HPDE6-E6E7 (cell line): ENCODE measurements at regions not wholly inside any gene's neighbourhood (a gene's known extent, or its start where the extent isn't known, plus 50 kb on each side); places are given as distances from the start of the nearest gene placed in this dataset.

Experiments
- DNase-seq: peaks from one replicate; pipeline ENCODE4 v3.0.0; 2011; ENCODE audit warnings: missing footprints; ENCODE audit errors: extremely low spot score

DNA sequence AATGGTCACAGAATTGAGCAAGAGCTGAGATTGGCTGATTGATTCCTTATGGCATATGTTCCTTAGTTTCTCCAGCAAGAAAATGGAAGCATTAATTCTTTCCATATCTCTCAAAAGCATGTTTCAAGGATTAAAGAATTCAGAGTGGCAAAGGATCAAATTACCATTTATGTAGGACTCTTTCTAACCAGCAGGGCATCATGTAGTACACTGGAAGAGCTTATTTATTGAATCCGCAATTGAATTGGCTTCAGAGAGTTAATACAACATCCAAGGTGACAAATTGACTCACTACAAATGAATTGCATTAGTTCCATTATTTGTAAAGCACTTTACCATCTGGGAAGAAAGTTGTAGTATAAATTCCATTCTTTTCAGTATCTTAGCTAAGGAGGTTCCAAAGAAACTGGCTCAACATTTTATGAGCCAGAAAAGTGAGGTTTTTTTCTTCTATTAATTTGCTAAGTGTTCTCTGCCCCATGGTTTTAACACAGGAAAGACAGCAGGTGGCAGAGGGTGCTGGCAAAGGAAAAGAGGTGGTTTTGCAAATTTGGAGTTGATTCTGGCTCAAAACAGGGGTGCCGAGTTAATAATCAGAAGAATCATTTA lies 409.9 kb downstream of the MTX2 start:
- DNase-seq = no peak

- no peak for DNase-seq
Measured at GRCh38 chr2:176680916-176681516, 411.8 kb downstream of the MTX2 start.

- no peak for DNase-seq
Measured at GRCh38 chr2:176681584-176682115, 412.4 kb downstream of the MTX2 start.

DNA sequence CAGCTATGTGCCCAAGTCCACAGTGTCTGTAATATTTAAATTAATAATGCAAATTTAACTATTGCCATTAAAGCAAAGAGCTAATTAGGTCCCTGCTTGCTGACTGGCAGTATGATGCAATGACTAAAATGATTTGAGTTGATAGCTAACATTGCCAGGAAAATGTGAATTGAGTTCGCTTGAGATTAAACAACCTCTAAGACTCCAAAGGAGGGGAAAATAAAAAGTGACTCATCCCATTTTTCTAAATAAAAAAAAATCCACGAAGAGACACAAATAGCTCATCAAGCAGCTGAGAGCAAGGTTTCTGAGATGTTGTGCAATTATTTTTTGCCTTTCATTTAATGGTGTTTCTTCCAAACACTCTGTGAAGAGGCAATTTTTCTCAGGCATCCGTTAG lies 413.0 kb downstream of the MTX2 start:
- DNase-seq = no peak

DNA sequence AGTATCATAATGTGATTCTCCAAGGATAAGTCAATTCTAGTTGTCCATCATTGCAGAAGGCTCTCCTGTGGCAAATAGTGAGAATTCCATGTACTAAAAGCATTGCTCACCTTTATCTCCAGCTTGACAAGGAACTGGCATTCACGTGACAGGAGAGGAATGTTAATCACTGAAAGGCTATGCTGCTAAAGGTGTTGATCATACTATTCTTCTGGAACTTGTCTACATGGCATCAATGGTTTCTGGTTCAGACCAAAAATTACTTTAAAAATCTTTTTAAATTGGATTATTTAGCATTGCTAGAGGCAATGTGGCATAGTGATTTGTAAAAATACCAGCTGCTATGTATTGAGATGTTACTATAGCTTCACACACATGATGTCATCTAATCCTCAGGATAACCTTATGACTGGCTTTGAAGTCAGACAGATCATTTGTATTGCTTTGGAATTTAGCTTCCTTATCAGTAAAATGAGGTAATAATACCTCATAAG lies 414.4 kb downstream of the MTX2 start:
- no peak for DNase-seq

GRCh38 chr2:176685908-176686307 lies 416.7 kb downstream of the MTX2 start:
- DNase-seq = no peak

DNA sequence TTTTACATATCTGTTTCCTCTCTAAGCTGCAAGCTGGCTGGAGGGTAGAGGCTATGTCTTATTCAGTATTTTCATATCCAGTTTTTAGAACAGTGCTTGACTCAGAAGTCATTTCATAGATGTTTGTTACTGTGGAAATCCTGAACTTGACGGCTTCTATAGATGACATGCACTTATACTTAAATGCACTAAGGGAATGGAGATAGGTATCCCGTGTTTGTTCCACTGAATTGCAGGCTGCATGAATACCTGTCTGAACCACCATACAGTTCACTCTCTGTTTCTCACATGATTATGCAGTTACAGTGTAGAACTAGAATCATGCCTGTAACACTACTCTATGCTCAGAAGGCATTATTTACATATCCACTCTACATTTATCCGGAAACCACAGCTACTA lies 417.1 kb downstream of the MTX2 start:
- DNase-seq = no peak

DNA sequence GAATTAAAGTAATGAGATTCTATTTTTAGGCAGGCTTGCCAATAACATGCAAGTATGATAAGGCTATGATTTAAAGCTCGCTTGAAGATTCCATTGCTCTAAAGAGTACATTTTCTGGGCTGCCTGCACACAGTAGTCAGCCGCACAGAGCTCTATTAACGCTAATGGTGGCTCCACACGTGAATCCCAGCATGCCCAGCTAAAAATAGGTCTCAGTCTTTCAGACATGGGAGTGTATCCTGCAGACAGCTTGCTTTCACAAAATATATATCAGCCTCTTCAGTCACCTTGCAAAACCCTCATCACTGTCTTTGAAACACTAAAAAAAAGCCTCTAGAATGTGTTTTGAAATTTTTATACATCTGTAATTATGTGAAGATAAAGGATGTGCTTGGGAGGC lies 418.1 kb downstream of the MTX2 start:
- no peak for DNase-seq

DNA sequence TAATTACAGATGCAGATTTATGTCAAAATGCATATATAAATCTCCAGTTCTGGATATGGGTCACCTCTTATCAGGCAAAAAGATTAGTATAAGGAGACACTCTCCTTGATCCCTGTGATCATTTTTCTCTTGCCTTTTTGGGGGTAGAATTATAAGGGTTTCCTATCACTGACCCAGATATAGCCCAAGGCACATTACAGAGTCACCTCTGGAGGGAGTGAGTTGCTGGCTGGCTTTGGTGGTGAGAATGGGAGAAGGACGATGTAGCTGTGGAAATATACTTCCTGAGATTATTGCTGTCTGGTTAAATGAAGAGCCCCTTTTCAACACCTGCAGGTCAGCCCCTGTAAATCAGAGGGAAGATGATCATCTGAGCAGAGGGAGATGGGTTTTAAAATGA lies 418.7 kb downstream of the MTX2 start:
- DNase-seq = no peak

DNA sequence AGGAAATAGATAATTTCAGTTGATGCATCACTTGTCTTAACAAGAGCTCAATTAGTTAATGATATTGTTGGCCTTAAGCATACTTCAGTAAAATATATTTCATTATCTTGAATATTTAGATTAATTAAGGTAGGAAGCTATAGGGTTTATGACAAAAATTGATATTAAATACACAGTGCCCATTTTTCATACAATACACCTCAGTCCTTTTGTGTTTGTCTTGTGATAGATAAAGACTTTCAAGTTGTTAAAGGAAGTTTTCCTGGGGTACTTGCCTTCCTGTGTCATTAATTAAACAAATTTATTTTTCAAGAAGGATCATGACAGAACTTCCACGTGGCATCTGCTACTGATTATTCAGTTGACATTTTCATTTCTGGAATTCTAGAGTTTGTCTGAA lies 420.5 kb downstream of the MTX2 start:
- no peak for DNase-seq

- DNase-seq = no peak
Measured at GRCh38 chr2:176691471-176691870, 422.2 kb downstream of the MTX2 start.

GRCh38 chr2:176692533-176692932 lies 423.3 kb downstream of the MTX2 start:
- DNase-seq = no peak

- DNase-seq = no peak
Measured at GRCh38 chr2:176699098-176699497, 429.9 kb downstream of the MTX2 start.

DNA sequence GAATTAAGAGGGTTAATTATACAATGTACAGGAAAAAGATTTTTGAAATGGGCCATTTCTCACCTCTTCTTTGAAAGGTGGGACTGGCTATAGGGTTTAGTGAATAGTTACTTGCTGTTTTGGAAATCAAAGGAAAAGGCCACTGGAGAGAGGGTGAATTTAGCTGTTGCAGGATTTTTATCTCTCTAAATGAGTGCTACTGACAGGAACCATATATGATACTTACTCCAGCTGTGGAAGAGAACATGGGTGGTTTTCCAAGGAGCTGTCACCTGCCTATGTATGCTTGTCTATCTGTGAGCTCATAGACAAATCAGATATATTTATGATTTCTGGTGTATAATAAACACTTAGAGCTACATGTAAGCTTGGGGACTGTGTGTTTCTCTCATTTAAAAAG lies 430.4 kb downstream of the MTX2 start:
- DNase-seq = no peak

- no peak for DNase-seq
Measured at GRCh38 chr2:176702131-176702530, 432.9 kb downstream of the MTX2 start.

DNA sequence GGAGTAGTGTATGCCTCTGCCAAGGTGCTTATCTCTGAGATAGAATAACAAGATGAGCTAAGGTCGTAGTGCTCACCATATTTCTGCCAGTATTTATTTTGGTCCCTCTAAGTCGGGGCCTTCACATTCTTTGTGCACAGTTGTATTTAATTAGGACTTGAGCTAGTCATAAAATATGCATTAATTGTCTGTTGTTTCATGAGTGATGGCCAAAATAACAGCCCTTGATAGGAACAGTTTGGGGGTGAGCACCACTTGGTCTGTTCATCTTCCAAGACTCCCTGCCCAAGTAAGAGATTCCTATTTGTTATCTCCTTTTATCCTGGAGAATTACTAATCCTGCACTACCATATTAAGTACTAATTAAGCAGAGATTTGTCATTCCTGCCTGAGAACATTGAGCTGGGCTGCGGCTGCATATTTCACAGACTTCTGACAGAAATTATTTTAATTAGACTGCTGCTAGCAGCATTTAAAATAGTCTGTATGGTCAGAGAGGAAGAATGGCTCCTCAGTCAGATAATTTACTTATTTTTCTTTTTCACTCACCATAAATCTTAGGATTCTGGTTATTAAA lies 435.1 kb downstream of the MTX2 start:
- no peak for DNase-seq

DNA sequence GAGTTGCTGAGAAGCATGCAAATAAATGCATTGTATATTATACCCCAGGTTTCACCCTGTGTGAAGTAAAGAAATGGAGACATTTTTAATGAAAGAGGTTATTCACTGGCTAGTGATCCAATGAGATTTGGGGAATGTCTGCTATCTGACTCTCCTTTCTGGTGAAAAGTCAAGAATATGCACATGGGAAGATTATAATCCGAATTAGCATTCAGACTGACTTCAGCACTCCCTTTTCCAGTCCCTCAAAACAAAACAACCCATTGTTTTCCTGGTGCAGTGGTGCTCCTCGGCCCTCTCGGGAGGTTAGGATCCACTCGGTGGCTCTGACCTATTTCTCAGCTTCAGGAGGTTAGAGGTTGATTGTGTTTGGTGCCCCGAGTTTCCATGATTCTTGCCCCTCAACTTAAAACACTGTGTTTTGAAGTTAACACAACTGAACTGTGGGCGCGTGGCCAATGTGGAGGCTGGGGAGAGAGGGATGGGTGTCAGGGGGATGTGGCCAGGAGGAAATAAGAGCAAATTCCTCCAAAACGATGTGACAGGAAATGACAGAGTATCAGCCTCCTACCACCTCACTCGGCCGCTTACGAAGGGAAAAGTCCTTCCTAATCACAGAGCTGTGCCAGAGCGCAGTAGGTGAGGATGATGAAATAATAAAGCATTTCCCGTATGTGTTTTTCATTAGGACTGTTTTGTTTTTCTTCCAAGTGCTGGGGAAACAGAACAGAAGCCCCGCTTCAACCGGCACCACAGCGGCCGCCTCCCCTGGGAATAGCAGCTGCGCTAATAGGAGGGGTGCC lies 440.1 kb downstream of the MTX2 start:
- DNase-seq = no peak

GRCh38 chr2:176709991-176710390 lies 440.7 kb downstream of the MTX2 start:
- DNase-seq = no peak

DNA sequence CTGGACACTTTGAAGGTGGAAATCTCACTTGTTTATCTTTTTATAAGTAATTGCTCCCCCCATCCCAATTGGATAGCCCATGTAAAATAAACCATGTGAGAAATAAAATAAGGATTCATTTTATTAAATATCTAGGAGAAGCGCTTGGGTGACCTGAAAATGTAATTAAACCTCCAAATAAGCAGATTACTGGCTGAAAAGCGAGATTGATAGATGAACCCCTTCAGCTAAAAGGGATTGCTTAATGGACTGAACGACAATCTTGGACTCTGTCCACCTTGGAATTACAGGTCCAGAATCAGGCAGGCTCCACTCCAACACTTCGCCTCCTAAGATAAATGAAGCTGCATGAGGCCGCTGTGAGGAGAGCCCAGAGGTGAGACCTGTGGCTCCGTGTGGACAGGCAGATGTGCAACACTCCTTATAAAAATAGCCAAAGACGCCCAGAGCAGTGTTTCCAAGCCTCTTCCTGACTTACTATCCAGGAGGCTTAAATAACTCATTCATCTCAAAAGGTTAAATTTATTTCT lies 441.5 kb downstream of the MTX2 start:
- no peak for DNase-seq

DNA sequence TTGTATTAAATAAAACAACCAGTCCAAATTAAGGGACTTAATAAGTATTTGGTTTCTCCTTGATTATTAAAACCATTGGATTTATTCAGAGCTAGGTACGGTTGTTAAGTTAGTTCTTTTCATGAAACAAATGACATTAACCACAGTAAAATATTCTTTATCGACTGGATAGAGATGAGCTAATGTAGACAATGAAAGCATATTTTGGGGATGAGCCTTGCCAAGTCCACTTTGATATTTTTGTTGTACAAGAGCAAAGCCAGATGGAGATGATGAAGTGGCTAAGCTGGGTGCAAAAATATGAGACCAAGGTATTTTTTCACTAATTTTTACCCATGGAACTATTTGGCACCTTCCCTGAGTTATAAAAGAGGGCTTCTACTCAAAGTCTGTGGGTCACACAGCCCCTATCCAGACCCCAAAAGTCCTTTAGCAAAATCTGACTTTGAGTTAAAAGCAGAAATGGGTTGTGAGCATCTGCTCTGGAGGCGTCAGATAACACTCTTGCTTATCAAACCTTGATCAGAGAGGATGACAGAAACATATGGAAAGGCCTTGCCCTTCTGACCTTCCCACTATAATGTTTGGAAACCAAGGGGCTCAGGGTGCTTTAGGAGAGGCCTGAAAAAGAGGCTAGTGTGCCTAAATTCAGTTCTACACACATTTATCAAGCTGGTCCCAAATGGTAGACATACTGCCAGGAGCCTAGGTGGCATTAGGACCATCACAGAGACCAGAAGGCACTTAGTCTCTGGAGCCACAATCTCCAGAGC lies 456.8 kb downstream of the MTX2 start:
- DNase-seq = no peak

- no peak for DNase-seq
Measured at GRCh38 chr2:176727696-176728095, 458.5 kb downstream of the MTX2 start.
